ENCODE measurements at regions not wholly inside any gene's neighbourhood (a gene's known extent, or its start where the extent isn't known, plus 50 kb on each side); places are given as distances from the start of the nearest gene placed in this dataset.

DNA sequence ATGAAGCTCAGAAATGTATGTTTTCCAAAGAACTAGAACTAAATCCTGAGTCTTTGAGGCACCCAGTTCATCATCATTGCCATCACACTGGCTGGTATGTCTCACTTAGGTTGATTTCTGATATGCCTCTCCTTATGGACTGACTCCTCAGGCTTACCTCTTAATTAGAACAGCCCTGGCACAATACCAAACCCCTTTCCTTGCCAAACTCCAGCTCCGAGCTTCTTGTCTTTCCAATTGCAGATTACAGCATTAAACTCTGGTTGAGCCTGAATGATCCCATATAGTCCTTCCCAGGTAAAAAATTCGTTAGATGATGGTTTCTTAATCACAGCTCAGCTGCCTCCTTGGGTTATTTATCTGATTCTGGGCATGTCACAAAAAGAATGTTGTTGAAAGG is 66.3 kb downstream of the RTP4 start:
- TF ChIP-seq POLR2A (IDR thresholded peaks at IDR 0.05; ENCODE audit: low read depth, low read length) (no peak), TAF1 (IDR thresholded peaks at IDR 0.05; ENCODE audit: low read depth, low read length) (no peak), POLR2AphosphoS5 (IDR thresholded peaks at IDR 0.05; ENCODE audit: low read depth, low read length) (no peak), SPI1 (IDR thresholded peaks at IDR 0.05; ENCODE audit: low read depth, low read length) (no peak), PAX5 (IDR thresholded peaks at IDR 0.05; ENCODE audit: insufficient read depth, low read length, severe bottlenecking) (no peak), POU2F2 (IDR thresholded peaks at IDR 0.05; ENCODE audit: low read depth, low read length) (no peak)

Measured in GM12891 (cell line).